Nephron (organoid): ENCODE measurements at regions not wholly inside any gene's neighbourhood (a gene's known extent, or its start where the extent isn't known, plus 50 kb on each side); places are given as distances from the start of the nearest gene placed in this dataset.

Source experiments
- H3K27ac Mint-ChIP-seq, 3 experiments: 2 replicates each; pipeline ENCODE4 v1.8.0; 2020; ENCODE audit warnings: mixed read lengths in 3 of 3, mild to moderate bottlenecking in 2 of 3, moderate library complexity in 1 of 3
- H3K27me3 Mint-ChIP-seq: 2 replicates; pipeline ENCODE4 v1.8.0; 2021; ENCODE audit warnings: low read depth, mild to moderate bottlenecking, moderate library complexity, mixed read lengths
- H3K36me3 Mint-ChIP-seq: 2 replicates; pipeline ENCODE4 v1.8.0; 2020; ENCODE audit warnings: low read depth, mixed read lengths
- H3K4me1 Mint-ChIP-seq: 2 replicates; pipeline ENCODE4 v1.8.0; 2020; ENCODE audit warnings: mixed read lengths
- H3K4me3 Mint-ChIP-seq, 3 experiments: 2 replicates each; pipeline ENCODE4 v1.8.0; 2020; ENCODE audit warnings: mild to moderate bottlenecking in 3 of 3, mixed read lengths in 3 of 3, moderate library complexity in 2 of 3
- H3K9me3 Mint-ChIP-seq: 2 replicates; pipeline ENCODE4 v1.8.0; 2020; ENCODE audit warnings: mixed read lengths
- CTCF ChIP-seq, 3 experiments: fragments of 200-600 bp; sonication (generic); IDR thresholded peaks; one replicate each; pipeline ENCODE4 v1.5.0; 2021; ENCODE audit warnings: antibody characterized with exemption in 3 of 3; ENCODE audit not compliant: unreplicated experiment in 3 of 3

- Mint-ChIP-seq H3K4me3 (no peak overlapping the region), H3K27ac (no peak overlapping the region), H3K4me1 (peaks cover 7% of the 10 kb centered on the region), H3K9me3 (peaks cover 4% of the 10 kb centered on the region), H3K27me3 (peaks cover 78% of the 10 kb centered on the region), H3K36me3 (no peaks in the 10 kb centered on the region)
- TF ChIP-seq CTCF (IDR thresholded peaks at IDR 0.05; ENCODE audit: unreplicated experiment in 3 of 3), result no peak
Measured at GRCh38 chr18:78818495-78818894, 161.1 kb upstream of the SALL3 start.

GRCh38 chr18:78818961-78819360 is 160.7 kb upstream of the SALL3 start:
- Mint-ChIP-seq H3K27me3 (peaks cover 77% of the 10 kb centered on the region), H3K4me3 (no peak overlapping the region), H3K36me3 (no peaks in the 10 kb centered on the region), H3K27ac (no peak overlapping the region), H3K9me3 (peaks cover 4% of the 10 kb centered on the region), H3K4me1 (peaks cover 5% of the 10 kb centered on the region)
- no peak for TF ChIP-seq CTCF (IDR thresholded peaks at IDR 0.05; ENCODE audit: unreplicated experiment in 3 of 3)

- Mint-ChIP-seq H3K4me3 (no peak overlapping the region), H3K27me3 (peaks cover 75% of the 10 kb centered on the region), H3K9me3 (peaks cover 4% of the 10 kb centered on the region), H3K36me3 (no peaks in the 10 kb centered on the region), H3K4me1 (no peaks in the 10 kb centered on the region), H3K27ac (no peak overlapping the region)
- TF ChIP-seq CTCF (IDR thresholded peaks at IDR 0.05; ENCODE audit: unreplicated experiment in 3 of 3), result no peak
Measured at GRCh38 chr18:78820161-78820834, 159.3 kb upstream of the SALL3 start.

GRCh38 chr18:78821396-78821795 is 158.2 kb upstream of the SALL3 start:
- no peak overlapping the region for H3K27ac Mint-ChIP-seq
- no peaks in the 10 kb centered on the region for H3K4me1 Mint-ChIP-seq
- peaks cover 70% of the 10 kb centered on the region for H3K27me3 Mint-ChIP-seq
- H3K36me3 Mint-ChIP-seq, result no peaks in the 10 kb centered on the region
- TF ChIP-seq CTCF (IDR thresholded peaks at IDR 0.05; ENCODE audit: unreplicated experiment in 3 of 3), result no peak
- no peak overlapping the region for H3K4me3 Mint-ChIP-seq
- peaks cover 4% of the 10 kb centered on the region for H3K9me3 Mint-ChIP-seq

- H3K9me3 Mint-ChIP-seq, result peaks cover 4% of the 10 kb centered on the region
- peaks cover 64% of the 10 kb centered on the region for H3K27me3 Mint-ChIP-seq
- no peak overlapping the region for H3K27ac Mint-ChIP-seq
- no peak overlapping the region for H3K4me3 Mint-ChIP-seq
- TF ChIP-seq CTCF (IDR thresholded peaks at IDR 0.05; ENCODE audit: unreplicated experiment in 3 of 3), result no peak
- H3K36me3 Mint-ChIP-seq, result no peaks in the 10 kb centered on the region
- no peaks in the 10 kb centered on the region for H3K4me1 Mint-ChIP-seq
Measured at GRCh38 chr18:78822171-78822948, 157.3 kb upstream of the SALL3 start.

- Mint-ChIP-seq H3K27ac (no peak overlapping the region), H3K27me3 (peaks cover 60% of the 10 kb centered on the region), H3K36me3 (no peaks in the 10 kb centered on the region), H3K4me3 (no peak overlapping the region), H3K4me1 (no peaks in the 10 kb centered on the region), H3K9me3 (peaks cover 4% of the 10 kb centered on the region)
- no peak for TF ChIP-seq CTCF (IDR thresholded peaks at IDR 0.05; ENCODE audit: unreplicated experiment in 3 of 3)
Measured at GRCh38 chr18:78822949-78823285, 156.7 kb upstream of the SALL3 start.
